HepG2 (cell line): ENCODE measurements at regions not wholly inside any gene's neighbourhood (a gene's known extent, or its start where the extent isn't known, plus 50 kb on each side); places are given as distances from the start of the nearest gene placed in this dataset.

ENCODE experiments used
- ATF3 ChIP-seq: sonication (generic); formaldehyde crosslinking; IDR thresholded peaks from 2 replicates; pipeline ENCODE4 v1.4.0; 2020; ENCODE audit warnings: missing genetic modification reagents
- CAMTA2 ChIP-seq: sonication (generic); formaldehyde crosslinking; IDR thresholded peaks from 2 replicates; pipeline ENCODE4 v1.4.0; 2020; ENCODE audit warnings: mild to moderate bottlenecking, missing genetic modification reagents, borderline replicate concordance
- CBX5 ChIP-seq: sonication (generic); formaldehyde crosslinking; IDR thresholded peaks from 2 replicates; pipeline ENCODE4 v1.4.0; 2020; ENCODE audit warnings: missing genetic modification reagents, borderline replicate concordance
- CTCF ChIP-seq: sonication (generic); formaldehyde crosslinking; IDR thresholded peaks from 2 replicates; pipeline ENCODE4 v1.5.0; 2020; ENCODE audit warnings: mild to moderate bottlenecking, missing genetic modification reagents, moderate library complexity
- EP300 ChIP-seq, 3 experiments: sonication (generic) in 1 of 3; formaldehyde crosslinking in 1 of 3; IDR thresholded peaks; 2 replicates each; pipeline versions ENCODE4 v1.5.1 to v1.6.1; 2011 to 2020; ENCODE audit warnings: low read depth in 2 of 3, low read length in 2 of 3, borderline replicate concordance in 1 of 3, improper control_type of control experiment in 1 of 3, mild to moderate bottlenecking in 1 of 3, missing genetic modification reagents in 1 of 3, moderate library complexity in 1 of 3
- HOMEZ ChIP-seq: IDR thresholded peaks from 2 replicates; pipeline ENCODE4 v1.6.1; 2016; ENCODE audit warnings: low read depth
- NFATC3 ChIP-seq: sonication (generic); formaldehyde crosslinking; IDR thresholded peaks from 2 replicates; pipeline ENCODE4 v1.5.1; 2020; ENCODE audit warnings: mild to moderate bottlenecking, missing genetic modification reagents
- RFXANK ChIP-seq: IDR thresholded peaks from 2 replicates; pipeline ENCODE4 v1.6.1; 2016
- STAT5B ChIP-seq: sonication (generic); formaldehyde crosslinking; IDR thresholded peaks from 2 replicates; pipeline ENCODE4 v1.4.0; 2020; ENCODE audit warnings: missing genetic modification reagents
- TCF12 ChIP-seq, 2 experiments: fragments of 450-650 bp in 1 of 2; sonication (generic) in 1 of 2; formaldehyde crosslinking in 1 of 2; IDR thresholded peaks; 2 replicates each; pipeline versions ENCODE4 v1.6.1 to v1.8.0; 2017 to 2022; ENCODE audit warnings: antibody characterized with exemption in 1 of 2, mild to moderate bottlenecking in 1 of 2, missing genetic modification reagents in 1 of 2, moderate library complexity in 1 of 2
- ZNF558 ChIP-seq: sonication (generic); formaldehyde crosslinking; IDR thresholded peaks from 2 replicates; pipeline ENCODE4 v1.9.0; 2022; ENCODE audit warnings: mild to moderate bottlenecking, missing genetic modification reagents, borderline replicate concordance
- ZNF850 ChIP-seq: sonication (generic); formaldehyde crosslinking; conservative IDR thresholded peaks from 2 replicates; pipeline ENCODE4 v1.9.0; 2021; ENCODE audit warnings: mild to moderate bottlenecking, missing genetic modification reagents

GRCh38 chr13:87893186-87893585 lies 222.0 kb downstream of the SLITRK5 start:
- TF ChIP-seq CAMTA2 (CRISPR knock-in tag) (no peak), EP300 (IDR thresholded peaks at IDR 0.05; ENCODE audit: low read depth in 2 of 2, low read length in 2 of 2) (no peak), EP300 (CRISPR knock-in tag; IDR thresholded peaks at IDR 0.05; ENCODE audit: borderline replicate concordance) (no peak), STAT5B (CRISPR knock-in tag) (no peak), RFXANK (CRISPR knock-in tag) (no peak), HOMEZ (no peak), CBX5 (CRISPR knock-in tag) (no peak), ATF3 (CRISPR knock-in tag) (no peak), TCF12 (IDR thresholded peaks at IDR 0.05) (no peak), TCF12 (CRISPR knock-in tag; IDR thresholded peaks at IDR 0.05) (no peak), NFATC3 (CRISPR knock-in tag) (no peak), CTCF (CRISPR knock-in tag) (no peak), ZNF850 (CRISPR knock-in tag) (no peak), ZNF558 (CRISPR knock-in tag) (no peak)
